Right lobe of liver (tissue), 4 donors: ENCODE measurements at regions not wholly inside any gene's neighbourhood (a gene's known extent, or its start where the extent isn't known, plus 50 kb on each side); places are given as distances from the start of the nearest gene placed in this dataset.

ENCODE experiments used
- POLR2A ChIP-seq: fragments of 450-650 bp; IDR thresholded peaks from one replicate; pipeline ENCODE4 v1.6.1; 2017; ENCODE audit warnings: antibody characterized with exemption, mild to moderate bottlenecking
- TF ChIP-seq, protein P1 (sequence below), 4 donors: fragments of 200-600 bp in 3 of 4; fragments of 450-650 bp in 1 of 4; IDR thresholded peaks; one replicate each; pipeline versions ENCODE4 v1.5.1 to v1.8.0; 2016 to 2022; ENCODE audit warnings: antibody characterized with exemption in 4 of 4, mild to moderate bottlenecking in 2 of 4
- donor health status: DM: no; HTN: no; CAD: no.
- donor health status: DM: no; HTN: no; CAD: no.
- donor health status: DM: no; HTN: yes; CAD: no.

DNA sequence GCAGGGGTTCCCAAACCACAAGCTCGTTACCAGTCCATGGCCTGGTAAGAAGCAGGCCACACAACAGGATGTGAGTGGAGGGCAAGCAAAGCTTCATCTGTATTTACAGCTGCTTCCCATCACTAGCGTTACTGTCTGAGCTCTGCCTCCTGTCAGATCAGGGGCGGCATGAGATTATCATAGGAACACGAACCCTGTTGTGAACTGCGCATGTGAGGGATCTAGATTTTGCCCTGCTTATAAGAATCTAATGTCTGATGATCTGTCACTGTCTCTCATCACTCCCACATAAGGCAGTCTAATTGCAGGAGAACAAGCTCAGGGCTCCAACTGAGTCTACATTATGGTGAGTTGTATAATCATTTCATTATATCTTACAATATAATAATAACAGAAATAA lies 677.4 kb upstream of the SLITRK6 start:
- TF ChIP-seq, protein P1, sequence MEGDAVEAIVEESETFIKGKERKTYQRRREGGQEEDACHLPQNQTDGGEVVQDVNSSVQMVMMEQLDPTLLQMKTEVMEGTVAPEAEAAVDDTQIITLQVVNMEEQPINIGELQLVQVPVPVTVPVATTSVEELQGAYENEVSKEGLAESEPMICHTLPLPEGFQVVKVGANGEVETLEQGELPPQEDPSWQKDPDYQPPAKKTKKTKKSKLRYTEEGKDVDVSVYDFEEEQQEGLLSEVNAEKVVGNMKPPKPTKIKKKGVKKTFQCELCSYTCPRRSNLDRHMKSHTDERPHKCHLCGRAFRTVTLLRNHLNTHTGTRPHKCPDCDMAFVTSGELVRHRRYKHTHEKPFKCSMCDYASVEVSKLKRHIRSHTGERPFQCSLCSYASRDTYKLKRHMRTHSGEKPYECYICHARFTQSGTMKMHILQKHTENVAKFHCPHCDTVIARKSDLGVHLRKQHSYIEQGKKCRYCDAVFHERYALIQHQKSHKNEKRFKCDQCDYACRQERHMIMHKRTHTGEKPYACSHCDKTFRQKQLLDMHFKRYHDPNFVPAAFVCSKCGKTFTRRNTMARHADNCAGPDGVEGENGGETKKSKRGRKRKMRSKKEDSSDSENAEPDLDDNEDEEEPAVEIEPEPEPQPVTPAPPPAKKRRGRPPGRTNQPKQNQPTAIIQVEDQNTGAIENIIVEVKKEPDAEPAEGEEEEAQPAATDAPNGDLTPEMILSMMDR (IDR thresholded peaks at IDR 0.05) = no peak
- no peak for TF ChIP-seq POLR2A
